Psoas muscle (tissue), 7 donors: ENCODE measurements at regions not wholly inside any gene's neighbourhood (a gene's known extent, or its start where the extent isn't known, plus 50 kb on each side); places are given as distances from the start of the nearest gene placed in this dataset.

ENCODE experiments used
- ATAC-seq, 4 donors: fragments of 200-7000 bp; cut with Tn5 transposase; one replicate each; pipeline ENCODE4 v1.9.1; 2020; ENCODE audit warnings: moderate library complexity in 3 of 4, mild to moderate bottlenecking in 2 of 4
- DNase-seq, 2 donors: peaks; one replicate each; pipeline ENCODE4 v3.0.0-alpha.2; 2020
- H3K27ac ChIP-seq: fragments of 200-600 bp; one replicate; pipeline ENCODE4 v1.8.0; 2022
- H3K27me3 ChIP-seq, 3 donors: fragments of 200-600 bp in 1 of 3; one replicate each; pipeline versions ENCODE4 v1.6.1 to v1.8.0; 2013 to 2022; ENCODE audit warnings: low read length in 2 of 3, mild to moderate bottlenecking in 2 of 3, moderate library complexity in 1 of 3; ENCODE audit not compliant: insufficient read depth in 3 of 3
- H3K36me3 ChIP-seq, 2 donors: fragments of 200-600 bp in 1 of 2; one replicate each; pipeline versions ENCODE4 v1.6.1 to v1.8.0; 2013 to 2022; ENCODE audit warnings: low read depth in 1 of 2, mild to moderate bottlenecking in 1 of 2, moderate library complexity in 1 of 2; ENCODE audit not compliant: insufficient read depth in 1 of 2
- H3K4me1 ChIP-seq: fragments of 200-600 bp; one replicate; pipeline ENCODE4 v1.8.0; 2022
- H3K4me3 ChIP-seq: fragments of 200-600 bp; one replicate; pipeline ENCODE4 v1.8.0; 2022; ENCODE audit warnings: mild to moderate bottlenecking
- H3K9me3 ChIP-seq: fragments of 200-600 bp; one replicate; pipeline ENCODE4 v1.8.0; 2022
- WGBS, 3 donors: extraction: QIAGEN DNeasy Blood & Tissue Kit; methylation state at CpG; one replicate each; pipeline versions ENCODE4 v1.1.6 to v1.1.7; 2013; 5-methylcytosine and 5-hydroxymethylcytosine counted together
- intact Hi-C, 2 donors: fragments of 100-400 bp; cut with DNase I; formaldehyde crosslinking; loops; one replicate each; pipeline versions ENCODE4 v1.11.0 to v1.14.2; 2022
- TF ChIP-seq, protein P1 (sequence below): fragments of 200-600 bp; IDR thresholded peaks from one replicate; pipeline ENCODE4 v1.8.0; 2022; ENCODE audit warnings: antibody characterized with exemption
- donor health status: healthy with polysubstance abuse.
- donor health status: DM: no; HTN: no; CAD: no; lungs with moderate emphysema.
- donor health status: Bipolar disorder and iron deficiency.
- donor health status: healthy.
- donor health status: DM: yes; HTN: yes; CAD: no.
- donor health status: DM: no; HTN: no; CAD: no.
- donor health status: DM: yes; HTN: yes; CAD: no.

DNA sequence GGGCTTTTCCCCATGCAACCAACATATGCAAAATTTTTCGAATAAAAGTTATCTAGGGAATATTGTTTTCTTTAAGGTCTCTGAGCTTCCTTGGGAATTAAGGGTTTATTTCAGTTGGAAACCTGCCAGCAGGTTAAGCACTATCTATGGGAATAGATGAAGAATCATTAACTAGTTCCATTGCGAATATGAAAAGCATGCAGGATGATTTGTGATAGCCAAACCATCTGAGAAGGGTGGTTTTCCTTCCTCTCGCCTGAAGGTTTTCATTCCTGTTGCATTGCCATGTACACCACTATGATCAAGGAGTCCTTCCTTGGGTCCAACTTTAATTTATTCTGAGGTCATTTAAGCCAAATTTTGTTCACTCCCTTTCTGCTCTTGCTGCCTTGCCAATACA lies 184.9 kb downstream of the NR2F2 start:
- no peaks in the 10 kb centered on the region for H3K36me3 ChIP-seq
- H3K27me3 ChIP-seq = no peaks in the 10 kb centered on the region
- DNase-seq (no peak), ATAC-seq (no peak)
- H3K4me3 ChIP-seq = no peak overlapping the region
- H3K27ac ChIP-seq = no peak overlapping the region
- TF ChIP-seq, protein P1, sequence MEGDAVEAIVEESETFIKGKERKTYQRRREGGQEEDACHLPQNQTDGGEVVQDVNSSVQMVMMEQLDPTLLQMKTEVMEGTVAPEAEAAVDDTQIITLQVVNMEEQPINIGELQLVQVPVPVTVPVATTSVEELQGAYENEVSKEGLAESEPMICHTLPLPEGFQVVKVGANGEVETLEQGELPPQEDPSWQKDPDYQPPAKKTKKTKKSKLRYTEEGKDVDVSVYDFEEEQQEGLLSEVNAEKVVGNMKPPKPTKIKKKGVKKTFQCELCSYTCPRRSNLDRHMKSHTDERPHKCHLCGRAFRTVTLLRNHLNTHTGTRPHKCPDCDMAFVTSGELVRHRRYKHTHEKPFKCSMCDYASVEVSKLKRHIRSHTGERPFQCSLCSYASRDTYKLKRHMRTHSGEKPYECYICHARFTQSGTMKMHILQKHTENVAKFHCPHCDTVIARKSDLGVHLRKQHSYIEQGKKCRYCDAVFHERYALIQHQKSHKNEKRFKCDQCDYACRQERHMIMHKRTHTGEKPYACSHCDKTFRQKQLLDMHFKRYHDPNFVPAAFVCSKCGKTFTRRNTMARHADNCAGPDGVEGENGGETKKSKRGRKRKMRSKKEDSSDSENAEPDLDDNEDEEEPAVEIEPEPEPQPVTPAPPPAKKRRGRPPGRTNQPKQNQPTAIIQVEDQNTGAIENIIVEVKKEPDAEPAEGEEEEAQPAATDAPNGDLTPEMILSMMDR = no peak
- 68 to 71% (median 70%) methylated on average over 3 of the region's 3 CpGs for WGBS, 3 donors
- no peaks in the 10 kb centered on the region for H3K9me3 ChIP-seq
- H3K4me1 ChIP-seq = no peaks in the 10 kb centered on the region
- intact Hi-C loops = no loop called here

DNA sequence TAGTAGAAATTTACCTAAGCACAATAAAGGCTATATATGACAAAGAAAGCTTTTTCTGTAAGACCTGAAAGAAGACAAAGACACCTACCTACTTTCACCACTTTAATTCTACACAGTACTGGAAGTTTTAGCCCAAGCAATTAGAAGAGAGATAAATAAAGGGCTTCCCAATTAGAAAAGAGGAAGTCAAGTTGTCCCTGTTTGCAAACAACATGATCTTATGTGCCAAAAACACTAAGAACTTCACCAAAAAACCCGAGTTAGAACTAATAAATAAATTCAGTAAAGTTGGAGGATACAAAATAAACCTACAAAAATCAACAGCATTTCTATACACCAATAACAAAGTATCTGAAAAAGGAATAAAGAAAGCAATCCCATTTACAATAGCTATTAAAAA lies 190.9 kb downstream of the NR2F2 start:
- ATAC-seq (no peak), DNase-seq (no peak)
- intact Hi-C loops = no loop called here
- TF ChIP-seq, protein P1 = no peak
- Histone ChIP-seq H3K27me3 (peaks cover 0 to 5% (median 2%) of the 10 kb centered on the region in 3 donors), H3K27ac (no peak overlapping the region), H3K4me1 (no peaks in the 10 kb centered on the region), H3K36me3 (no peaks in the 10 kb centered on the region), H3K4me3 (no peak overlapping the region), H3K9me3 (peaks cover 6% of the 10 kb centered on the region)
- WGBS, 3 donors = 57 to 68% (median 61%) methylated on average over 1 of the region's 1 CpG

DNA sequence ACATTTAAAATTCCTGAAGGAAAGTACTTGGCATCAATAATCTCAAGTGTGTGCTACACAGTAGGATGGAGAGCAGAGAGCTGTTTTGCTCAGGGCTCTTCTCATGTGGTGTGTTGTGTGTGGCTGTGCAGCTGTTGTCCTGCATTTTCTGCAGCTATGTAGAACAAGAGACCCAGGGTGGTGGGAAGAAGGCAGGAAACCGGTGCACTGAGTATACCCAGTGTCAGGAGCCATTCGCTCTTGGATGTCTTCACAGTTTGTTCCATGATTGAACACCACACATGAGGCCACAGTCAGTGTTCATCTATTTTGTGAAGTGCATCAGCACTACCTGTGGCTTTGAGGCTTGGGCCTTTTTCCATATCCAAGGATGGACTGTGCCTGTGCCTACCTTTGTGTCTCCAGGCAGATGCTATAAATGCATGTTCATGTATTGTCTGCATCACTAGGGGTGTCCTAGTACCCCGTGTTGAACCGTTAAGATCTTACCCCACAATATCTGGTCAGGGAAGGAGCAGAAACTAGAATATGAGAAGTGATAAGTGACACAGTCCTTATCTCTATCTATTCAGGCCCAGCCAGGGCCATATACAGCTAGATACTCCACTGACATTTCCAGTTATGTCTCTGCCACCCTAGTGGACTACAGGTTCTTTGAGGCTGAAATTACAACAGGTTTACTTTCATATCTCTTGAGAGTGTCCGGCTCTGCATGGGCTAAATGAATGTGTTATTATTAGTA lies 194.3 kb downstream of the NR2F2 start:
- intact Hi-C loops = no loop called here
- DNase-seq (no peak), ATAC-seq (no peak)
- TF ChIP-seq, protein P1 = no peak
- H3K9me3 ChIP-seq = peaks cover 6% of the 10 kb centered on the region
- peaks cover 0 to 5% (median 2%) of the 10 kb centered on the region in 3 donors for H3K27me3 ChIP-seq
- H3K36me3 ChIP-seq = no peaks in the 10 kb centered on the region
- no peak overlapping the region for H3K27ac ChIP-seq
- 68 to 80% (median 71%) methylated on average over 5 of the region's 5 CpGs for WGBS, 3 donors
- no peaks in the 10 kb centered on the region for H3K4me1 ChIP-seq
- H3K4me3 ChIP-seq = no peak overlapping the region

DNA sequence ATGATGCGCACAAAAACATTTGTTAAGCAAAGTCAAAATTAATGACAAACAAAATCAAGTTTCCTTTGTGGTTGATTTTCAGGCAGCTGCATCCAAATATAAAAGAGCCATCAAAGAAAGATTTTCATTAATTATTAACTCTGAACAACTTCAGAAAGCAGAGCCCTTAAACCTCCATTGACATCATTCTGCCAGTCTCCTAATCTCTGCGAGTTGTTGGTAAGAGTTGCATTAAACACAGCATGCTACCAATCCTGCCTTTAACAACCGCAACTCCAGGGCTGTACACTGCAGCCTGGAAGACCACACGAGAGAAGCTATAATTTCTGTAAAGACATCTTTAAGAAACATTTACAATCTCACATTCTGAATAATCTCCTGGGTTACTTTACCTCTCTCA lies 204.6 kb downstream of the NR2F2 start:
- Histone ChIP-seq H3K9me3 (no peaks in the 10 kb centered on the region), H3K4me3 (no peak overlapping the region), H3K36me3 (no peaks in the 10 kb centered on the region), H3K4me1 (no peaks in the 10 kb centered on the region), H3K27me3 (no peaks in the 10 kb centered on the region), H3K27ac (no peak overlapping the region)
- intact Hi-C loops = no loop called here
- TF ChIP-seq, protein P1 = no peak
- no peak for DNase-seq
- no peak for ATAC-seq
- 54 to 68% (median 65%) methylated on average over 4 of the region's 4 CpGs for WGBS, 3 donors

DNA sequence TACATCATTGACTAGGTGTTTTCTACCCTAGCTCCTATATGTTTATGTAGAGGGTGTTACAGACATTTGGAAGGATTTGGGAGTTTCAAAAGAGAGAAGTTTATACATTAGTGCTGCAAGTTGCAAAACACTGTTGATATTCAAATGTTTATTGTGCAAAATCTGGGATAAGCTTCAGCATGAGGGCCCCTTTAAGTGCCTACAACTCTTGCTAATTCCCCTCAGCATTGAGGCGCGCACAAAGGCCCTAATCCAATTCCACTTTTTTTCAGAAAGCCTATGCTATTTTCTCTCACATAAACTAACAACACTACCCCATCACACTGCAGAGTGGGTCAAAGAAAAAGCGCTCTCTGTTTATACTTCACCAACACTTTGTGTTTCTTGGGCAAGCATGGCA lies 208.0 kb downstream of the NR2F2 start:
- DNase-seq (no peak), ATAC-seq (no peak)
- no peak overlapping the region for H3K27ac ChIP-seq
- WGBS, 3 donors = 73 to 83% (median 80%) methylated on average over 3 of the region's 3 CpGs
- H3K27me3 ChIP-seq = no peaks in the 10 kb centered on the region
- H3K36me3 ChIP-seq = no peaks in the 10 kb centered on the region
- TF ChIP-seq, protein P1 = no peak
- intact Hi-C loops = no loop called here
- H3K9me3 ChIP-seq = no peaks in the 10 kb centered on the region
- no peaks in the 10 kb centered on the region for H3K4me1 ChIP-seq
- no peak overlapping the region for H3K4me3 ChIP-seq
